ENCODE measurements at regions not wholly inside any gene's neighbourhood (a gene's known extent, or its start where the extent isn't known, plus 50 kb on each side); places are given as distances from the start of the nearest gene placed in this dataset.

- TF ChIP-seq POLR2A (IDR thresholded peaks at IDR 0.05; ENCODE audit: low read depth, low read length) (no peak), POLR2AphosphoS5 (IDR thresholded peaks at IDR 0.05; ENCODE audit: low read depth, low read length) (no peak), TAF1 (IDR thresholded peaks at IDR 0.05; ENCODE audit: borderline replicate concordance, low read depth, low read length) (no peak)
Measured at GRCh38 chr9:135363596-135363995, 116.0 kb upstream of the PPP1R26 start.

Measured in GM12892 (cell line).